Esophagus squamous epithelium (tissue), 4 donors: ENCODE measurements at regions not wholly inside any gene's neighbourhood (a gene's known extent, or its start where the extent isn't known, plus 50 kb on each side); places are given as distances from the start of the nearest gene placed in this dataset.

ENCODE experiments used
- POLR2A ChIP-seq, 4 donors: fragments of 450-650 bp; IDR thresholded peaks; one replicate each; pipeline ENCODE4 v1.6.1; 2017; ENCODE audit warnings: antibody characterized with exemption in 4 of 4, mild to moderate bottlenecking in 4 of 4, moderate library complexity in 3 of 4
- TF ChIP-seq, protein P1 (sequence below), 6 experiments: fragments of 450-650 bp in 4 of 6; fragments of 200-600 bp in 2 of 6; sonication (generic) in 2 of 6; IDR thresholded peaks; one replicate each; pipeline ENCODE4 v1.5.1; 2016 to 2019; ENCODE audit warnings: antibody characterized with exemption in 6 of 6, mild to moderate bottlenecking in 4 of 6, moderate library complexity in 4 of 6

GRCh38 chr6:165806126-165806810 lies 143.2 kb upstream of the PDE10A start:
- TF ChIP-seq, protein P1, sequence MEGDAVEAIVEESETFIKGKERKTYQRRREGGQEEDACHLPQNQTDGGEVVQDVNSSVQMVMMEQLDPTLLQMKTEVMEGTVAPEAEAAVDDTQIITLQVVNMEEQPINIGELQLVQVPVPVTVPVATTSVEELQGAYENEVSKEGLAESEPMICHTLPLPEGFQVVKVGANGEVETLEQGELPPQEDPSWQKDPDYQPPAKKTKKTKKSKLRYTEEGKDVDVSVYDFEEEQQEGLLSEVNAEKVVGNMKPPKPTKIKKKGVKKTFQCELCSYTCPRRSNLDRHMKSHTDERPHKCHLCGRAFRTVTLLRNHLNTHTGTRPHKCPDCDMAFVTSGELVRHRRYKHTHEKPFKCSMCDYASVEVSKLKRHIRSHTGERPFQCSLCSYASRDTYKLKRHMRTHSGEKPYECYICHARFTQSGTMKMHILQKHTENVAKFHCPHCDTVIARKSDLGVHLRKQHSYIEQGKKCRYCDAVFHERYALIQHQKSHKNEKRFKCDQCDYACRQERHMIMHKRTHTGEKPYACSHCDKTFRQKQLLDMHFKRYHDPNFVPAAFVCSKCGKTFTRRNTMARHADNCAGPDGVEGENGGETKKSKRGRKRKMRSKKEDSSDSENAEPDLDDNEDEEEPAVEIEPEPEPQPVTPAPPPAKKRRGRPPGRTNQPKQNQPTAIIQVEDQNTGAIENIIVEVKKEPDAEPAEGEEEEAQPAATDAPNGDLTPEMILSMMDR (IDR thresholded peaks at IDR 0.05), result no peak
- no peak for TF ChIP-seq POLR2A (IDR thresholded peaks at IDR 0.05)
